Nucleus accumbens (tissue), 56 donors: ENCODE measurements at regions not wholly inside any gene's neighbourhood (a gene's known extent, or its start where the extent isn't known, plus 50 kb on each side); places are given as distances from the start of the nearest gene placed in this dataset.

Experiments
- DNase-seq, 56 donors: peaks; one replicate each; lab custom pipeline; 2025; lab: John Stamatoyannopoulos, UW

DNA sequence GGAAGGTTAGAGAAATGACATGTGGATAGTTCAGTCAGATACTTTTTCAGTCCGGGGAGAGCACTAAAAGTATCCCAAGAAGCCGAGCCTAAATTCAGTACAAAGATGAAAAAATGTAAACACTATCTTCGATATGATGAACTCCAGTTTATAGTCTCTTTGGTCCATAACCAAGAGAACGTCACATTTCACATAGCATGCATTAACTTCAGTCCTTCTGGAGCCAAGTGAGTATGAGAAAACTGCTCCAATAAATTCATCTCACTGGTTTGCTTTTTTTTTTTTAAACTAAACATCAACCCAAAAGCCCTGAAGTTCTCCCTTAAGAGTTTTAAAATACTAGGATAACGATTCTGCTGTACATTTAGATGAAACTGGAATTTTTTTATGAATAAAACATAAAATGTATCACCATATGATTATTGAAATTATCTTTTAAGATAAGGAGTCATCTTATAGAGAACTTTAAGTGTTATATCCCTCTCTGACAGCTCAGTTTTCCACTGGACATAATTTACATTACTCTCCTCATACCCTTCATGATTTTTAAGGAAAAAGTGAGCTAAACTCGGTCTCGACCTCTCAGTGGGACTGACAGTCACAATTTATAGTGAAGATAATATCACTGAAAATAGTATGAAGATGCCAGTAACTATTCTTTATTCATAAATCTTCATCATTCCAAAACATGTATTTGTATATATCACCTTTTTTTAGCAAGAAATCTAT lies 841.5 kb upstream of the FLRT2 start:
- DNase-seq = no peak

DNA sequence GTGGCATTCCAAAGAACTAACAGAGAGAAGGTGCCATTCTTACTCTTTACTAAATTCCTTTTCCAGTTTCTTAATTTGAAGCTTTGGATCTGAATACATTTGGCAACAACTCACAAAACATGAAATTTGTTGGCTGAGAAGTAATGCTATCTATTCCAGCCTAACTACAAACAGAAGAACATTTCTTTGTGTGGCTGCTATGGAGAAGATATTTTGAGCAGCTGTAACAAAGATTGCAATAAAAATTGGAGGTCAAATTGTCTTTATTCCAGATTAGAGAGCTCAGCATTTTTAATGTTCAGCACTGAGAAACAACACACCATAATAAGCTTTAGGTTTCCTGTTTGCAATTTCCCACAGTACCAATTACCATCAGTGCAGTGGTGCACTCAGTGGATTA lies 835.8 kb upstream of the FLRT2 start:
- no peak for DNase-seq

DNA sequence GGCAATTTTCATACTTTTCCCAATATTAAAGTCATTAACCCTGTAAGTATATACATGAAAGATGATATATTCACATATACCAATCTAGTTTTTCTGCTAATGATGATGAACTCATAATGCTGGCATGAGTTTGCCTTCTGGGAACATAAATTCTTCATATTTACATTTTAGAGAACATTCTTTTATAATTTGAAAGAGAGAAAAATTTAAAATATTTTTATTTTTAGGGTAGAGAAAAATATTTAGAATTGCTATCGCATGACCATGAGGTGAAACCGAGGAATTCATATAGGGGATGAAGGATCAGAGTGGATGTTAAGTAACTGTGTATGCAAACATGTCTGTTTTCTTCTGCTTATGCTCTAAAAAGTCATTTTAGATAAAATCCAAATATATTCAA lies 825.3 kb upstream of the FLRT2 start:
- DNase-seq = no peak

DNA sequence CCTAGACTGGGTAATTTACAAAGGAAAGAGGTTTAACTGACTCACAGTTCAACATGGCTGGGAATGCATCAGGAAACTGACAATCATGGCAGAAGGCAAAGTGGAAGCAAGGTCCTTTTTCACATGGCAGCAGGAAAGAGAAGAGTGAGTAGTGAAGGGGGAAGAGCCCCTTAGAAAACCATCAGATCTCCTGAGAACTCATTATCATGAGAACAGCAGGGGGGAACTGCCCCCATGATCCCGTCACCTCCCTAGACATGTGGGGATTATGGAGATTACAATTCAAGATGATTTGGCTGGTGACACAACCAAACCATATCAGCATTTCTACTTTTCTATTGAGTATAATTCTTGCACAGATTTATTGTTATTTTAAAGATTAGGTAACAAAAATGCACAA lies 822.1 kb upstream of the FLRT2 start:
- no peak for DNase-seq

DNA sequence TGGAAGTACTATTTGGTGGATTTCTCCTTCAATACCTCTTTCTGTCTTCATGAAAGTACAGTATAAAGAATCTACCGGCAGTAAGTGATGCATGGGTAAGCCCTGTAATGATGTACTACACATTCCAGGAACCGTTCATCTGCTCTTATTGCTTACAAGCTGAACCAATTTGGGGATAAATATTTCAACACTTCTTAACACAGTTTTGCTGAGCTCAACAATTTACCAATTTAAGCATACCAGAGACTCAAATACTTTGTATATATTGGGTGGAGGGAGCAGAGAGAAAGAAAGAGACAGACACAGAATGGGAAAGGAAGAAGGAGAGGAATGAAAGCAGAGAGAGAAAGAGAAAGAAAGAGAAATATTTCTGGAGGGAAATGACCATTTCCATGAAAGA lies 821.1 kb upstream of the FLRT2 start:
- no peak for DNase-seq

DNA sequence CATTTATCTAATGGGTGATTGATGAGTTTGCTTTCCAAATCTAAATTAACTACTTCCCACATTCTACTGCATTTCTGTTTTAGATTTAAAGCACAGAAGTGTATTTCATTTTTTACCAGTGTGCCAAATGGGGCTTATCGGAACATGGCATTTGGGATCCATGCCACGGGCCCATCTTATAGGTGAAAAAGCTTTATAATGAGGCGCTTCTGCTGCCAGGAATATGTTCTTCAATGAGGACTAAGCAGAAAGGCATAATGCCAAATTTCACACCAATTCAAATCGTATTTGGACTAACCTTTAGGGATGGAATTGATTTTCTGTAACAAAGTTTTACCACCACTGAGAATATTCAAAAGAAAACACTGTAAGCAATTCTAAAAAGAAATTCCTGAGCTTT lies 803.5 kb upstream of the FLRT2 start:
- DNase-seq = no peak

DNA sequence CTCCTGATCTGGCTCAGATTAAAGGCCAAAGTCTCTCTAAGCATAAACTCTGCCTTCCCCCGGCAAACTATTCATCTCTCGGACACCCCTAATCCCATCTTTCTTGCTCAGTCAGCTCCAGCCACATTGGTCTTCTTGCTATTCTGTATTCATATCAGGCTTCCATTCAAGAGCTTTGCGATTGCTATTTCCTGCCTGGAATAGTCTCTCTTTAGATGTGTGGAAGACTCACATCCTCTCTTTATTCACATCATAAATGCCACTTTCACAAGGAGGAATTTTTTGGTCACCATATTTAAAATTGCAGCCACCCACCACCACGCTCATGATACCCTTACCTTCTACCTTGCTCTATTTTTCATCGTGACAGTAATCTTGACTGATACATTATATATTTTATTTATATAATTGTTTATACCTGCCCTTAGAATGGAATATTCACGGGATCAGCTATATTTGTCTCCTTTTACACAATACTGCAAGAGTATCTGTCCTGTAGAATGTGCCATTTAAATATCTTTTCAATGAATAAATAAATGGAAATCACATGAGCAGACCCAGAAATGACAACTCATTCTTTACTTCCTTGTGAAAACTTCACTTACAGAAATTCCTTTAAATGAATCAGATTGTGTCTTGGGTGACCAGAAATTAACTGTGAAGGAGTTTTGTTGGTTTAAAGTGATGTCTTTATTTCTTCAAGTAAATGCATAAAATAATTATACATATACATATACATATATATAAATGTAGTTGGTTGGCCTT lies 780.6 kb upstream of the FLRT2 start:
- no peak for DNase-seq

DNA sequence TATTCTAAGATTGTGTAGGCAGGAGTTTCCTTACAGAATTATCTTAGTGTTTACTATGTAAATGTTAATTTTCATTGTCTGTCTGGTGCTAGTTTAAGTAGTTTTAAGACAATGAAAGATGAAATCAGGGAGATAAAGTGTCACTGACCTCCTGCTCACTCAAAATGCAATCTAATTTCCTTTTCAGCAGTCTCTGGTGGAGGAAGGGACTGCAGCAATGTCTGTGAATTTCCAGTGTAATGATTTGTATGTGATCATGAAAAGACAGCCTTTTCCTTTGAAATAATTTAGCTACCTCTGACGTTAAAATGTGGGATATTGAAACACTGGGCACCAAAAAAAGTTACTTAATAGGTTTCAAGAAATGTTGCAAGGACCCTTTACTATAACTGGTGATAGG lies 779.7 kb upstream of the FLRT2 start:
- no peak for DNase-seq

DNA sequence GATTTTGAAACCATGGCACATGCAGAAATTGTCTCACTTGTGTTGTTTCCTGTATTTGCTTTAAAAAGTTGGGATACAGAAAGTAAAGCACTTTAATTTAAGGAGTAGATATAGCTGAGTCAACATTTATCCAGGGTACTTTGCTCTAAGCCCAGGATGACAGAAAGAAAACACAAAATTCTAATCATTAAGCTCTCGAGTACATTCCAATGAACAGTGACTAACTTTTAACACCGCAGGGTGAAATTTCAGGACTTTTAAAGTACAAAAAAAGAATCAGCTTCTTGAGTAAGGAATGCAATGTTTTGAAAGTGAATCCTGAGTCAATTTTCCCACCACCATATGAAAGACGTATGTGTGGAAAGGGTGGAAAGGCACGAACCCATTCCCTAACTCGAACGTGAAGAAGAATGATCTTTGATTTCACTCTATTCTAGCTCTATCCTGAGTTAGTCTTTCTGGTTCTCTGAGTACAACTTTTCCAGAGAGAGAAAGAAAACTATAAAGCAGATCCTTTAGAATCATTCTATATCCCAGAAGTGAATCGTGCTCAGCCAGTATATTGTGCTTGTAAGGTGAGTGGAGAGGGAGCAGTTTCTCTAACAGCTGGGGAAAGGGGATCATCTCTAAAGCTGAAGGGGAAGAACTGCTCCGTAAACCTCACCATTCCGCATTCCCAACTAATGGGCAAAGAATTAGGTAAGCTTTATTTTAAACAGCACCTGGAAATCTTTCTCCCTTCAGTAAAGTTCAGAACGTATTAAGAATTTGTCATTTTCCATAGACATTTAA lies 779.0 kb upstream of the FLRT2 start:
- no peak for DNase-seq

DNA sequence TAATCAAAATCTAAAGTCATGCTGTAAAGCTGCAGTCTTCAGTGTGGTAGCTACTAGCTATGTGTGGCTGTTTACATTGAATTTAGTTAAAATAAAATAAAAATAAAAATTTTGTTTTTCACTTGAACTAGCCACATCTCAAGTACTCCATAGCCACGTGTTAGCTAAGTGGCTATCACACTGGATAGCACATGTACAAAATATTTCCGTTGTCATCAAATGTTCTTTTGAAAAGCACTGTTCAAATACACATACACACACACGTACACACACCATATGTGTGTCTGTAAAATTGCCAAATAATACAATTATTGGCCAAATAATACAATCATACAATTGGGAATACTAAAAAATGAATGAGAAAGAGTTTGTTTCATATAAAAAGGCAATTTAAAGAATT lies 778.2 kb upstream of the FLRT2 start:
- no peak for DNase-seq

DNA sequence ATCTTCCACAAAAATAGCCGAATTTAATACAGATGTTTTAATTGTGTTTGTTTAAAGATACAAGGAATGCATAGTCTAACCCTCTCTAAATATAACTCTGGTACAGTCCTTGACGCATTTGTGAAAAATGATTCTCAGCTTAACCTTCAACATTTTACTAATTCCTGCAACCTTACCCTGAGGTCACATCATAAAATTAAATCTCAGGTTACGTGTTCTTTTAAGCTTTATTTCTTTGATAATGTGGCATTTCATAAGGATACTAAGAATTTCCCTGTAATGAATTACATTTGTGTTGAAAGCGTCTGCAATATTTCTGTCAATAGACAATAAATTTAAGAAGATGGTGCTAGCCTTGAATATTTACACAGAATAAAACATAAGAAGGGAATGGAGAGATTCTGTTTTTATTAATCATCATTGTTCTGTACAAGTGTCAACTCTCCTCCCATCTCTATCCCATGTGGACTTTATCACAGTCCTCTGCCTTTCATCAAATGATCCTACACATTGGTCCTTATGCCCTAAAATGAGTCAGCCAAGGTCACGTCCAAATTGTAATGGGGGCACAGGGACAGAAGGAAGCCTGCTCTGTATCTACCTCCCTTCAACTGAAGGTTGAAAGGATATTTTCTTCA lies 769.3 kb upstream of the FLRT2 start:
- DNase-seq = no peak

DNA sequence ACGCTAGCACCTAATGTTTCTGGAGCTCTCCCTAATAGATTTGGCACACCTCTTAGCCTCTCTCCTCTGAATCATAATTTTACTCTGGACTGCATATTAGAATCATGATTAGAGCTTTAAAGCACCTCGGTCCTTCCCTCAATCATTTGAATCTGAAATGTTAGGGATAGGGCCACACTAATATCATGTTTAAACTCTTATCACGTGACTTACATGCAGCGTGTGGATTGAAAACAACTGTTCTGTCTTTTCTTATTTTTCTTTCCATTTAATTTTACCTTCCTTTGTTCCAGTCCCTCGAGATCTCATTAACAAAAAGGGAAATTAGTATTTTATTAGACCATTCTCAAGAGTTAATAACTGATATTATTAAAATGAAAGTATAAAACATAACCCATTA lies 762.5 kb upstream of the FLRT2 start:
- no peak for DNase-seq

DNA sequence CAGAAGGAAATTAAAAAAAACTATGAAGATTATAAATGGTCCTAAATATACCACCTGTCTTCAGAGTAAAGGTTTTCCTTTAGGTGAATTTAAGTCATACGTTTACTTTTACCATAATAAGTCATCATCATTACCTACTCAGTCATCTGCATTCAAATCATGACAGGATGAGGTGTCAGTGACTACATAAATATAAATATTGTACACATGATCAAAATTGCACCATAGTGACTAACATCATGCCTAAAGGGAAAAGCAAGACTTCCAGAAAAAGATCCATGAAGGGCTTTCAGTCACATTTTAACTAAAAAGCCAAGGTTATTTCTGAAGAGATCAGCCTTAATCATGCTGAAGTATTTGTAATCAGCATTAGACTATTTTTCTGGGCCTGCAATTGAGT lies 759.9 kb upstream of the FLRT2 start:
- no peak for DNase-seq

DNA sequence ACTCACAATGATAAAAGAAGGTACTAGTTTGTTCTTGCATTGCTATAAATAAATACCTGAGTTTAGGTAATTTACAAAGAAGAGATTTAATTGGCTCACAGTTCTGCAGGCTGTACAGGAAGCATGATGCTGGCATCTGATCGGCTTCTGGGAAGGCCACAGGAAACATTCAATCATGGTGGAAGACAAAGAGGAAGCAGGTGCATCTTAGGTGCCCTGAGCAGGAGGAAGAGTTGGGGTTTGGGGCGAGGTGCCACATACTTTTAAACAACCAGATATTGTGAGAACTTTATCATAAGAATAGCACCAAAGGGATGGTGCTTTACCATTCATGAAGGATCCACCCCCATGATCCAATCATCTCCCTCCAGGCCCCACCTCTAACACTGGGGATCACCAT lies 752.6 kb upstream of the FLRT2 start:
- DNase-seq = no peak

DNA sequence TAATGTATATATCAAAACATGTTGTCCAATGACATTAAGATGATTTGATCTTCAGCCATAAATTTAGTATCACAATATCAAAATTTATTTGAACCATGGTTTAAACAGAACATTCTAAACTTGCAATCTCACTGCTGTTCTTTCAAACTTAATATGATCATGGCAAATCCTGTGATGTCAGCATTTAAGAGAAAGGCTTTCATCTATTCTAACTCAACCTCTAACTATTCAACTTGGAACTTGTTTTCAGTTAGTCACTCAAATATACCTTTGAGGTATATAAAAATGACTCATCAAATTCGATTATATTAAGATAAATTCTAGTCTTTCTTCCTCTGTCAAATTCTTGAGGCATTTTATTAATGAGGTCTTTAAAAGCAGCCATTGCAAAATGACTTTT lies 747.0 kb upstream of the FLRT2 start:
- no peak for DNase-seq

DNA sequence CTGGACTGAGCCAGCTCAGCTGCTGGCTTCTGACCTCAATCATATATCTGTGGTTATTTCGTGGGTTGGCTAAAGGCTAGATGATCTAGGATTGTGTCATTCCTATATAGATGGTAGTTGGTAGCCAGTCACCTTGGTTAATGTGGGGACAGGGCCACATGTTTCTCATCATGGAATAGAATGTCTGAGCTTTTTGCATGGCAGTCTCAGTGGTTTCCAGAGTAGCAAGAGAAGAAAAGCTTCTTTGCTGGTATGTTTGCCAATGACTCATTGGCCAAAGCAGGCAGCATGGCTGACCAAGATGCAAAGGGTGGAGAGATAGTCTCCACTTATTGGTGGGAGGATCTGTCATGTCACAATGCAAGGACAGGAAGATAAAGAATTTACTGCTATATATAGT lies 746.4 kb upstream of the FLRT2 start:
- no peak for DNase-seq

DNA sequence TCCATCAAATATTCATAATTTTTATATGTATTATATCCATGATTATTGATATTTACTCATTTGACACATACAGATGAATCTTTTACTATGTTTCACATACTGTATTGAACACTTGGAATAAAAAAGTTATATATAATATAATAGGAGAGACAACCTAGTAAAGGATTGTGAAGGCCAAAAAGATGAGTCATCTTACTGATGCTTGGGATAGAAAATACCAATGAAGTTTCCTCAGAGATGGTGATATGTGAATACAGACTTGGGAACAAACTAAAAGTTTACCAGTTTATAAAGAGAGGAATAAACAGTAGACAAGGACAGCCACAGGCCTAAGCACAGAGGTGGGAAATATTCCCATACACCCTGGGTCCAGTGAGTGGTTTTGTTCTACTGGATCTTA lies 743.9 kb upstream of the FLRT2 start:
- DNase-seq = no peak

DNA sequence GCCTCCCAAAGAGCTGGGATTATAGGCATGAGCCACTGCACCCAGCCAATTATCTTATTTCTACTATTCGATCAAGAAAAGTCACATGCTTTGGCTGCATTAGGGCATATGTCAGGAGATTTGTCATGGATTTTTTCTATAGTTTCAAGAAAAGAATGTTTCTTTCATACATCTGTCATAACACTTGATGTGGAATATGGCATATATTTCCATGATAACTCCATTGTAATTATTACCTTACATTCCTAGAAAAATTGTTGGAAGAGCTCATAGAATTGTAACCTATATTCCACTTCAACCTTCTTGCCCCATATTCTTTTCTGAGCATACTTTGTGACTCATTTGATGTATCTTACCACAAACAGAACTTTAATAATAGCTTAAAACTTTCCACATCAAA lies 740.9 kb upstream of the FLRT2 start:
- DNase-seq = no peak

DNA sequence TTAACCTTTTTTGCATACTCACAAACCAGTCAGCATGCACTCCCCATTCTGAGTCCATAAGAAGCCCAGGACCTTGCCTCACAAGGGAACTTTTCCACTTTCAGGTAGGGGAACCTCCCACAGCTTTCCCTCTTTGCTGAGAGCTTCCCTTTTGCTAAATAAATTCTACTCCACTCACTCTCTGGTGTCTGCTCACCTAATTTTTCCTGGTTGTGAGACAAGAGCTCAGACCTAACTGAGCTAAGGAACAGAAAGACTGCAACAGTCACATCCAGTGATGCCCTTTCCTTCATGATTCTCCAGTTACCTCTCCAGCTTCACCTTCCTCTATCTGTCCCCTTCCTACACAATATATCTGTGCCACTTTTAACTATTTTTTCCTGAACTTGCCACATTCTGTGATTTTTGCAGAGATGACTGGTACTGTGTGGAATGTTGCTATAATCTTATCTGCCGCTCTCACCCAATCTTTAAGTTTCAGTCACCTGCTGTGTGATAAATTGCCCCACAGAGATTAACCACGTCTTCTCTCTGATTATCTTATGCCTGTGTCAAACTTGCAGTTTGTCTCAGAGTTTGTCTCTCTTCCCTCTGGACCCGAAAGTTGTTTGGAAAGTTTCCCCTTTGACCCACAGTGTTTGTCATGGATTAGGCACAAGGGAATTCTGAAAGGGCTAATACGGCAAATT lies 737.1 kb upstream of the FLRT2 start:
- no peak for DNase-seq

DNA sequence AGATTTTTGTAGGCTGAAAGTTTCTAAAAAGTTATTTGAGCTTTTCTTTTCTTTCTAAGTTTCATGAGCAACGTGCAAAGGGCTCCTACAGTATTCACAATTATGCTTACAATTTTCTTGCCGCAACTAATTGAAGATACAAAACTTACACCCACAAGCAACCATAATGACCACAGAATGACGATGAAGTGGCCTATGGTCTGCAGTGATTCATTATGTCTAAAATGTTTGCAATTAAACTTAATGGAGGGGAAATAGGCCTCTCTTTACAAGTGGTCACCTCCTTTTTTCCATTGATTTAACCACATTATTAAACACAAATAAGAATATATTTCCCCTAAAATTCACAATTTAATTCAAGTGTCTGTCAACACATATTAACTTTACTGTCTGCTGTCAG lies 732.6 kb upstream of the FLRT2 start:
- DNase-seq = no peak

DNA sequence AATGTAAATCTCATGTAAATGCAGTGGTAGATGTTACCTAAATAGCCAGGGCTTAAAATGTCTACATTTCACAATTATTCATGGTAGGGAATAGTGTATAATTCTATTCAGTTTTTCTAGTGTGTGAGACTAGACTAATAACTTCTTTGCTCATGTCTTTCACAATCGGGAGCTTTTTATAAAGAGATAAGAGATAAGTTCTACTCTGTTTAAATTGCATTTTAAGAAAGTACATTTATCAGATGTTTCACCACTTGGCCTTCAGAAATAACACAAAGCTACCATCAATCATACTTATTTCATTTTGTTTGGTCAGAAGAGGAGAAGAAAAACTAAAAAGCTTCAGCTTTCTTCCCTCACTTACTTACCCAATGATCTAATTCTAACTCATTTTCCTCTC lies 725.5 kb upstream of the FLRT2 start:
- no peak for DNase-seq
